Neural progenitor cell (in vitro differentiated cells): ENCODE measurements at regions not wholly inside any gene's neighbourhood (a gene's known extent, or its start where the extent isn't known, plus 50 kb on each side); places are given as distances from the start of the nearest gene placed in this dataset.

Experiments used
- DNase-seq: peaks from one replicate; pipeline ENCODE4 v3.0.0-alpha.2; 2016; ENCODE audit warnings: low spot score
- H2AFZ ChIP-seq: fragments of 200-600 bp; sonication (generic); replicated peaks from 2 replicates; pipeline ENCODE4 v1.6.1; 2016; ENCODE audit warnings: antibody characterized with exemption
- H3F3A ChIP-seq: fragments of 200-600 bp; sonication (generic); 2 replicates; pipeline ENCODE4 v1.6.1; 2016; ENCODE audit warnings: antibody characterized with exemption, low read depth
- H3K27ac ChIP-seq: fragments of 200-600 bp; sonication (generic); 2 replicates; pipeline ENCODE4 v1.5.1; 2016; ENCODE audit warnings: mild to moderate bottlenecking
- H3K27me3 ChIP-seq: fragments of 200-600 bp; sonication (generic); 2 replicates; pipeline ENCODE4 v1.6.1; 2016; ENCODE audit warnings: mild to moderate bottlenecking, moderate library complexity
- H3K36me3 ChIP-seq: fragments of 200-600 bp; sonication (generic); 2 replicates; pipeline ENCODE4 v1.5.1; 2016
- H3K4me1 ChIP-seq: fragments of 200-600 bp; sonication (generic); 2 replicates; pipeline ENCODE4 v1.6.1; 2016; ENCODE audit warnings: mixed run types
- H3K4me2 ChIP-seq: fragments of 200-600 bp; sonication (generic); 2 replicates; pipeline ENCODE4 v1.6.1; 2016
- H3K4me3 ChIP-seq: fragments of 200-600 bp; sonication (generic); 2 replicates; pipeline ENCODE4 v1.5.1; 2016
- H3K79me2 ChIP-seq: fragments of 200-600 bp; sonication (generic); 2 replicates; pipeline ENCODE4 v1.6.1; 2016; ENCODE audit warnings: low read depth
- H3K9ac ChIP-seq: fragments of 200-600 bp; sonication (generic); 2 replicates; pipeline ENCODE4 v1.6.1; 2016
- H3K9me3 ChIP-seq: fragments of 200-600 bp; sonication (generic); 2 replicates; pipeline ENCODE4 v1.5.1; 2016; ENCODE audit warnings: low read depth
- H4K20me1 ChIP-seq: fragments of 200-600 bp; sonication (generic); 2 replicates; pipeline ENCODE4 v1.6.1; 2016; ENCODE audit warnings: low read depth
- H3K27ac Mint-ChIP-seq: 3 replicates; pipeline ENCODE4 v1.8.0; 2021; ENCODE audit warnings: mixed read lengths
- H3K27me3 Mint-ChIP-seq: 2 replicates; pipeline ENCODE4 v1.8.0; 2022; ENCODE audit warnings: low read depth, mild to moderate bottlenecking, inconsistent platforms, moderate library complexity, mixed read lengths; ENCODE audit not compliant: insufficient read depth
- H3K36me3 Mint-ChIP-seq: 3 replicates; pipeline ENCODE4 v1.8.0; 2021; ENCODE audit warnings: mixed read lengths
- H3K4me1 Mint-ChIP-seq: 3 replicates; pipeline ENCODE4 v1.8.0; 2021; ENCODE audit warnings: mixed read lengths
- H3K4me3 Mint-ChIP-seq: 3 replicates; pipeline ENCODE4 v1.8.0; 2021; ENCODE audit warnings: mild to moderate bottlenecking, moderate library complexity, mixed read lengths
- H3K9me3 Mint-ChIP-seq: 3 replicates; pipeline ENCODE4 v1.8.0; 2020; ENCODE audit warnings: mixed read lengths
- CTCF ChIP-seq: fragments of 200-600 bp; sonication (generic); IDR thresholded peaks from 2 replicates; pipeline ENCODE4 v1.5.1; 2017; ENCODE audit warnings: antibody characterized with exemption, mild to moderate bottlenecking
- EZH2 ChIP-seq: fragments of 200-600 bp; sonication (generic); IDR thresholded peaks from 2 replicates; pipeline ENCODE4 v1.6.1; 2017; ENCODE audit warnings: antibody characterized with exemption, mild to moderate bottlenecking, moderate library complexity
- EZH2phosphoT487 ChIP-seq: fragments of 200-600 bp; sonication (generic); IDR thresholded peaks from 2 replicates; pipeline ENCODE4 v1.6.1; 2017; ENCODE audit warnings: antibody characterized with exemption

GRCh38 chr4:180462116-180462515 lies 1781.1 kb upstream of the TENM3 start:
- no peak overlapping the region for H2AFZ ChIP-seq

GRCh38 chr4:180465364-180465763 lies 1777.8 kb upstream of the TENM3 start:
- no peak overlapping the region for H3K4me2 ChIP-seq
- no peaks in the 10 kb centered on the region for H4K20me1 ChIP-seq
- H3K79me2 ChIP-seq: no peaks in the 10 kb centered on the region
- H3K4me3 ChIP-seq: no peak overlapping the region
- H3K4me1 ChIP-seq: no peaks in the 10 kb centered on the region
- TF ChIP-seq EZH2 (no peak), CTCF (no peak), EZH2phosphoT487 (no peak)
- DNase-seq: no peak
- H3F3A ChIP-seq: no peaks in the 10 kb centered on the region
- Mint-ChIP-seq H3K9me3 (peaks cover 2% of the 10 kb centered on the region), H3K36me3 (no peaks in the 10 kb centered on the region), H3K27me3 (no peaks in the 10 kb centered on the region), H3K4me3 (no peak overlapping the region), H3K4me1 (peaks cover 4% of the 10 kb centered on the region), H3K27ac (no peak overlapping the region)
- H2AFZ ChIP-seq: no peak overlapping the region
- no peaks in the 10 kb centered on the region for H3K9me3 ChIP-seq
- no peaks in the 10 kb centered on the region for H3K27me3 ChIP-seq
- no peak overlapping the region for H3K27ac ChIP-seq
- no peak overlapping the region for H3K9ac ChIP-seq
- H3K36me3 ChIP-seq: no peaks in the 10 kb centered on the region

More at GRCh38 chr4:180462116-180462515, 1781.1 kb upstream of the TENM3 start:
- Histone ChIP-seq H3K9ac (no peak overlapping the region), H3K27me3 (no peaks in the 10 kb centered on the region), H3K4me1 (no peaks in the 10 kb centered on the region), H3K36me3 (no peaks in the 10 kb centered on the region), H3K27ac (no peak overlapping the region), H3K4me2 (no peak overlapping the region), H3K9me3 (no peaks in the 10 kb centered on the region), H3K79me2 (no peaks in the 10 kb centered on the region), H3K4me3 (no peak overlapping the region), H4K20me1 (no peaks in the 10 kb centered on the region), H3F3A (no peaks in the 10 kb centered on the region)
- H3K4me3 Mint-ChIP-seq: no peak overlapping the region
- H3K36me3 Mint-ChIP-seq: no peaks in the 10 kb centered on the region
- no peak overlapping the region for H3K27ac Mint-ChIP-seq
- no peaks in the 10 kb centered on the region for H3K27me3 Mint-ChIP-seq
- TF ChIP-seq EZH2 (no peak), CTCF (no peak), EZH2phosphoT487 (no peak)
- no peak for DNase-seq
- H3K4me1 Mint-ChIP-seq: peaks cover 4% of the 10 kb centered on the region
- no peaks in the 10 kb centered on the region for H3K9me3 Mint-ChIP-seq

DNA sequence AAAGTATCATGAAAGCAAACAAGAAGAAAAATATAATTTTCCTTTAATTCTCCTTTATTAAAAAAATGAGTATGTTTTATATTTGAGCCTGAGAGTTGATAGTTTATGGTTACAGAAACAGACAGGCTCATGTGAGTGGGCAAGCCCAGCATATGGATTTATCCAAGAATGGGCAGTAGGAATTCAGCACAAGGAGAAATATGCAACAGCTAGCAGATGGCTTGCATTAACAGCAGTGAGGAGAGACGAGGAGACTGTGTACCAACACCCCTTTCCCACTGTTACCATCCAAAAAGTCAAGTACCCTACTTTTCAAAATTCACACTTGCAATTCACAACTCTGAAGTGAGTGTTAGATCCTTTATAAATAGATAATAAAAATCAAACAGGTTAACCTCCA lies 1760.2 kb upstream of the TENM3 start:
- no peak overlapping the region for H3K4me2 ChIP-seq
- H3K27me3 Mint-ChIP-seq: no peaks in the 10 kb centered on the region
- H3K4me3 Mint-ChIP-seq: no peak overlapping the region
- H3K9ac ChIP-seq: no peak overlapping the region
- DNase-seq: no peak
- no peaks in the 10 kb centered on the region for H3K36me3 Mint-ChIP-seq
- TF ChIP-seq EZH2phosphoT487: no peak
- TF ChIP-seq CTCF: no peak
- TF ChIP-seq EZH2: no peak
- no peaks in the 10 kb centered on the region for H3F3A ChIP-seq
- no peak overlapping the region for H2AFZ ChIP-seq
- no peaks in the 10 kb centered on the region for H3K4me1 ChIP-seq
- H3K79me2 ChIP-seq: no peaks in the 10 kb centered on the region
- H3K4me1 Mint-ChIP-seq: no peaks in the 10 kb centered on the region
- no peaks in the 10 kb centered on the region for H3K9me3 ChIP-seq
- no peaks in the 10 kb centered on the region for H4K20me1 ChIP-seq
- H3K27ac Mint-ChIP-seq: no peak overlapping the region
- no peaks in the 10 kb centered on the region for H3K36me3 ChIP-seq
- H3K27me3 ChIP-seq: no peaks in the 10 kb centered on the region
- no peaks in the 10 kb centered on the region for H3K9me3 Mint-ChIP-seq
- H3K27ac ChIP-seq: no peak overlapping the region
- H3K4me3 ChIP-seq: no peak overlapping the region

DNA sequence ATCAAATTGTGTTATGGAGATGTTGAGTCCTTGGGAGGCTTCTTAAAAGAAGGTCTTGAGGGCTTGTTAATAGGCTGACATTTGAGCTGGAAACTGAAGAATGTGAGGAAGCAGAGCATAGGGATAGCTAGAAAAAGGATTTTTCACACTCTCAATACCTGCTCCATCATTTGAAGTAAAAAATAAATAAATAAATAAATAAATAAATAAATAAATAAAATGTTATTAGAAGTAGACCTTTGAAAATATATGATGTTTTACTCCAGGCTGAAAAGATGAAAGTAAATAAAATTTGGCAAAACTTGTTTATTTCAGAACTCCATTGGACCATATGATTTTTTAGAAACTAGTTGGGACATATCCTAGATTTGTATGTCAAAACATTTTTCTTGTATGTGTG lies 1757.8 kb upstream of the TENM3 start:
- H3K4me2 ChIP-seq: no peak overlapping the region
- no peak for TF ChIP-seq CTCF
- TF ChIP-seq EZH2phosphoT487: no peak
- no peaks in the 10 kb centered on the region for H4K20me1 ChIP-seq

More for the DNA sequence above, 1757.8 kb upstream of the TENM3 start:
- Mint-ChIP-seq H3K9me3 (no peaks in the 10 kb centered on the region), H3K27me3 (no peaks in the 10 kb centered on the region), H3K4me3 (no peak overlapping the region), H3K36me3 (no peaks in the 10 kb centered on the region), H3K27ac (no peak overlapping the region), H3K4me1 (no peaks in the 10 kb centered on the region)
- Histone ChIP-seq H3K27me3 (no peaks in the 10 kb centered on the region), H3K4me3 (no peak overlapping the region), H3K36me3 (no peaks in the 10 kb centered on the region), H3K9ac (no peak overlapping the region), H3K79me2 (no peaks in the 10 kb centered on the region), H3K27ac (no peak overlapping the region), H3K9me3 (no peaks in the 10 kb centered on the region), H3K4me1 (no peaks in the 10 kb centered on the region), H3F3A (no peaks in the 10 kb centered on the region), H2AFZ (no peak overlapping the region)
- DNase-seq: no peak
